Uterus (tissue), 3 donors: ENCODE measurements at regions not wholly inside any gene's neighbourhood (a gene's known extent, or its start where the extent isn't known, plus 50 kb on each side); places are given as distances from the start of the nearest gene placed in this dataset.
"Not testable (repeated sequence)": the region's sequence is repeated elsewhere in the genome, so short reads cannot be mapped to it uniquely, and the experiment has no call there.

Experiments used
- DNase-seq, 2 donors: peaks; one replicate each; pipeline ENCODE4 v3.0.0-alpha.2; 2019 to 2020
- H3K27ac ChIP-seq, 2 donors: fragments of 200-600 bp; sonication (generic); 1 replicate in 1 of 2; 2 replicates in 1 of 2; pipeline ENCODE4 v1.5.1; 2016 to 2018
- H3K27me3 ChIP-seq, 2 donors: fragments of 200-600 bp; sonication (generic); one replicate each; pipeline ENCODE4 v1.5.1; 2018 to 2019; ENCODE audit warnings: control low read depth in 1 of 2
- H3K36me3 ChIP-seq, 2 donors: fragments of 200-600 bp; sonication (generic); one replicate each; pipeline ENCODE4 v1.5.1; 2019; ENCODE audit warnings: control low read depth in 1 of 2
- H3K4me1 ChIP-seq, 2 donors: fragments of 200-600 bp; sonication (generic); one replicate each; pipeline ENCODE4 v1.5.1; 2018 to 2019; ENCODE audit warnings: control low read depth in 1 of 2
- H3K4me3 ChIP-seq, 2 donors: fragments of 200-600 bp; sonication (generic); 1 replicate in 1 of 2; 2 replicates in 1 of 2; pipeline ENCODE4 v1.5.1; 2018 to 2019; ENCODE audit warnings: mild to moderate bottlenecking in 1 of 2
- H3K9me3 ChIP-seq, 2 donors: fragments of 200-600 bp; sonication (generic); one replicate each; pipeline ENCODE4 v1.5.1; 2019; ENCODE audit warnings: control low read depth in 1 of 2
- CTCF ChIP-seq, 4 experiments: fragments of 200-600 bp in 2 of 4; fragments of 450-650 bp in 2 of 4; sonication (generic) in 2 of 4; IDR thresholded peaks; one replicate each; pipeline ENCODE4 v1.5.1; 2016 to 2019; ENCODE audit warnings: antibody characterized with exemption in 4 of 4, mild to moderate bottlenecking in 2 of 4, moderate library complexity in 1 of 4
- POLR2A ChIP-seq, 2 donors: fragments of 450-650 bp; IDR thresholded peaks; one replicate each; pipeline ENCODE4 v1.6.1; 2016; ENCODE audit warnings: antibody characterized with exemption in 2 of 2, mild to moderate bottlenecking in 1 of 2, moderate library complexity in 1 of 2
- intact Hi-C: fragments of 100-400 bp; cut with DNase I; formaldehyde crosslinking; loops from one replicate; pipeline ENCODE4 v1.15.1; 2023; ENCODE audit warnings: low total_unique reads
- donor health status: DM: yes; HTN: yes; CAD: no.

- DNase-seq: no peak
- H3K36me3 ChIP-seq: no peaks in the 10 kb centered on the region
- H3K27ac ChIP-seq: peak overlapping the region in 1 of 2 donors; percentile 62
- no peaks in the 10 kb centered on the region for H3K4me1 ChIP-seq
- no peak overlapping the region for H3K4me3 ChIP-seq
- H3K9me3 ChIP-seq: no peaks in the 10 kb centered on the region
- H3K27me3 ChIP-seq: no peaks in the 10 kb centered on the region
- no peak for TF ChIP-seq CTCF (IDR thresholded peaks at IDR 0.05)
- no peak for TF ChIP-seq POLR2A (IDR thresholded peaks at IDR 0.05)
- intact Hi-C loops: no loop called here
These were observed 144.1 kb downstream of the PLK2 start for GRCh38 chr5:58315794-58316193.

- Histone ChIP-seq H3K27ac (peak overlapping the region in 1 of 2 donors; percentile 62), H3K4me1 (no peaks in the 10 kb centered on the region), H3K27me3 (no peaks in the 10 kb centered on the region), H3K9me3 (no peaks in the 10 kb centered on the region), H3K4me3 (no peak overlapping the region), H3K36me3 (no peaks in the 10 kb centered on the region)
- DNase-seq: peak in 1 of 2 donors; percentile 23
- intact Hi-C loops: no loop called here
- TF ChIP-seq POLR2A (IDR thresholded peaks at IDR 0.05) (no peak), CTCF (IDR thresholded peaks at IDR 0.05) (no peak)
These were observed 145.3 kb downstream of the PLK2 start for GRCh38 chr5:58314356-58315210.

GRCh38 chr5:58312299-58312698, 147.6 kb downstream of the PLK2 start:
- H3K27ac ChIP-seq: no peak overlapping the region
- DNase-seq: no peak
- TF ChIP-seq POLR2A (IDR thresholded peaks at IDR 0.05) (no peak), CTCF (IDR thresholded peaks at IDR 0.05) (no peak)
- no peaks in the 10 kb centered on the region for H3K36me3 ChIP-seq
- H3K9me3 ChIP-seq: no peaks in the 10 kb centered on the region
- H3K4me3 ChIP-seq: no peak overlapping the region
- no peaks in the 10 kb centered on the region for H3K27me3 ChIP-seq
- no peaks in the 10 kb centered on the region for H3K4me1 ChIP-seq
- intact Hi-C loops: no loop called here

GRCh38 chr5:58311526-58311925, 148.4 kb downstream of the PLK2 start:
- no peaks in the 10 kb centered on the region for H3K4me1 ChIP-seq
- TF ChIP-seq POLR2A (IDR thresholded peaks at IDR 0.05): no peak
- no peak for TF ChIP-seq CTCF (IDR thresholded peaks at IDR 0.05)

GRCh38 chr5:58308384-58308783, 151.5 kb downstream of the PLK2 start:
- H3K4me1 ChIP-seq, intact Hi-C loops, H3K9me3 ChIP-seq, H3K27ac ChIP-seq, DNase-seq, H3K36me3 ChIP-seq, H3K4me3 ChIP-seq, H3K27me3 ChIP-seq: not testable (repeated sequence)

More at GRCh38 chr5:58311526-58311925, 148.4 kb downstream of the PLK2 start:
- intact Hi-C loops: no loop called here
- no peaks in the 10 kb centered on the region for H3K36me3 ChIP-seq
- H3K27ac ChIP-seq: no peak overlapping the region
- no peaks in the 10 kb centered on the region for H3K27me3 ChIP-seq
- H3K4me3 ChIP-seq: no peak overlapping the region
- H3K9me3 ChIP-seq: no peaks in the 10 kb centered on the region
- no peak for DNase-seq
